NT2/D1 (cell line): ENCODE measurements at regions not wholly inside any gene's neighbourhood (a gene's known extent, or its start where the extent isn't known, plus 50 kb on each side); places are given as distances from the start of the nearest gene placed in this dataset.
"Not testable (repeated sequence)": the region's sequence is repeated elsewhere in the genome, so short reads cannot be mapped to it uniquely, and the experiment has no call there.

ENCODE experiments used
- YY1 ChIP-seq: IDR thresholded peaks from 2 replicates; pipeline ENCODE4 v1.6.1; 2011; ENCODE audit not compliant: insufficient read length, insufficient read depth
- ZNF274 ChIP-seq: IDR thresholded peaks from 2 replicates; pipeline ENCODE4 v1.6.1; 2011; ENCODE audit warnings: mild to moderate bottlenecking, low read depth, low read length

DNA sequence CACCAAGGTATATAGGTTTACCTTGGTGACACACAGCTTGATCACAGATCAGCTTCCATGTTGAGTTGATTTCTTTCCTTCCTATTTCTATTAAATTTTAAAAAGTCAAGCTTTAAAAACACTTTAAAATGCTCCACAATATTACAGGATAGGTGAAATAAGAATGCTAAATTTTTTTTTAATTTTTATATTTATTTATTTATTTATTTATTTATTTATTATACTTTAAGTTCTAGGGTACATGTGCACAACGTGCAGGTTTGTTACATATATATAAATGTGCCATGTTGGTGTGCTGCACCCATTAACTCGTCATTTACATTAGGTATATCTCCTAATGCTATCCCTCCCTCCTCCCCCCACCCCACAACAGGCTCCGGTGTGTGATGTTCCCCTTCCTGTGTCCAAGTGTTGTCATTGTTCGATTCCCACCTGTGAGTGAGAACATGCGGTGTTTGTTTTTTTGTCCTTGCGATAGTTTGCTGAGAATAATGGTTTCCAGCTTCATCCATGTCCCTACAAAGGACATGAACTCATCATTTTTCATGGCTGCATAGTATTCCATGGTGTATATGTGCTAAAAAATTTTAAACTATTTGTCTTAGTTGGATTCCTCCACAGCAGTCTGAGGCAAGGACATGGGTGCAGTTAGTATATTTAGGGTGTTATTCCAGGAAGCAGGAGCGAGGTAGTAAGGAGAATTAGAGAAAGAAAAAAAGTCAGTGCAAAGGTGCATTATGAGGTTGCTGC is 99.8 kb upstream of the C1GALT1C1 start:
- not testable (repeated sequence) for TF ChIP-seq ZNF274, YY1
